RWPE2 (cell line): ENCODE measurements at regions not wholly inside any gene's neighbourhood (a gene's known extent, or its start where the extent isn't known, plus 50 kb on each side); places are given as distances from the start of the nearest gene placed in this dataset.

ENCODE experiments used
- ATAC-seq: fragments of 200-7000 bp; cut with Tn5 transposase; 3 replicates; pipeline ENCODE4 v1.9.1; 2021; ENCODE audit warnings: low read depth
- DNase-seq: peaks from one replicate; pipeline ENCODE4 v3.0.0-alpha.2; 2020; ENCODE audit warnings: low spot score
- H3K27ac ChIP-seq: fragments of 450-650 bp; 2 replicates; pipeline ENCODE4 v1.5.1; 2017; ENCODE audit warnings: mild to moderate bottlenecking; ENCODE audit not compliant: poor library complexity, severe bottlenecking
- H3K27me3 ChIP-seq: fragments of 250-450 bp; sonication (Bioruptor Pico); 2 replicates; pipeline ENCODE4 v1.5.1; 2021; ENCODE audit warnings: mild to moderate bottlenecking, moderate library complexity; ENCODE audit not compliant: insufficient read depth, poor library complexity, severe bottlenecking
- H3K36me3 ChIP-seq: fragments of 250-450 bp; sonication (Bioruptor Pico); 2 replicates; pipeline ENCODE4 v1.5.1; 2020; ENCODE audit warnings: low read depth, mild to moderate bottlenecking, moderate library complexity
- H3K4me1 ChIP-seq: fragments of 250-450 bp; sonication (Bioruptor Pico); 2 replicates; pipeline ENCODE4 v1.5.1; 2021; ENCODE audit warnings: mild to moderate bottlenecking, moderate library complexity; ENCODE audit not compliant: insufficient read depth, poor library complexity, severe bottlenecking
- H3K4me3 ChIP-seq: fragments of 250-450 bp; sonication (Bioruptor Pico); 2 replicates; pipeline ENCODE4 v1.5.1; 2021; ENCODE audit warnings: mild to moderate bottlenecking, moderate library complexity; ENCODE audit not compliant: severe bottlenecking
- H3K9me3 ChIP-seq: fragments of 250-450 bp; sonication (Bioruptor Pico); 2 replicates; pipeline ENCODE4 v1.5.1; 2021; ENCODE audit warnings: mild to moderate bottlenecking, moderate library complexity; ENCODE audit not compliant: severe bottlenecking
- CTCF ChIP-seq: fragments of 450-650 bp; IDR thresholded peaks from one replicate; pipeline ENCODE4 v1.5.1; 2017; ENCODE audit warnings: mild to moderate bottlenecking, moderate library complexity; ENCODE audit not compliant: poor library complexity, severe bottlenecking

- Histone ChIP-seq H3K27me3 (no peaks in the 10 kb centered on the region), H3K4me1 (no peaks in the 10 kb centered on the region), H3K27ac (no peak overlapping the region), H3K9me3 (no peaks in the 10 kb centered on the region), H3K36me3 (no peaks in the 10 kb centered on the region), H3K4me3 (no peak overlapping the region)
- DNase-seq (no peak), ATAC-seq (no peak)
- no peak for TF ChIP-seq CTCF
Measured at GRCh38 chr22:27541836-27542235, 259.7 kb downstream of the MN1 start.

- ATAC-seq: no peak
- Histone ChIP-seq H3K4me3 (no peak overlapping the region), H3K4me1 (no peaks in the 10 kb centered on the region), H3K36me3 (no peaks in the 10 kb centered on the region), H3K27me3 (no peaks in the 10 kb centered on the region), H3K9me3 (no peaks in the 10 kb centered on the region), H3K27ac (no peak overlapping the region)
- no peak for DNase-seq
- TF ChIP-seq CTCF: no peak
Measured at GRCh38 chr22:27542602-27543001, 259.0 kb downstream of the MN1 start.

GRCh38 chr22:27543460-27543859 lies 258.1 kb downstream of the MN1 start:
- Histone ChIP-seq H3K27me3 (no peaks in the 10 kb centered on the region), H3K9me3 (no peaks in the 10 kb centered on the region), H3K4me3 (no peak overlapping the region), H3K4me1 (no peaks in the 10 kb centered on the region), H3K36me3 (no peaks in the 10 kb centered on the region), H3K27ac (no peak overlapping the region)
- TF ChIP-seq CTCF: no peak
- DNase-seq (no peak), ATAC-seq (no peak)

GRCh38 chr22:27545085-27545484 lies 256.5 kb downstream of the MN1 start:
- no peak for TF ChIP-seq CTCF
- DNase-seq (no peak), ATAC-seq (no peak)
- no peaks in the 10 kb centered on the region for H3K4me1 ChIP-seq
- H3K9me3 ChIP-seq: no peaks in the 10 kb centered on the region
- H3K36me3 ChIP-seq: no peaks in the 10 kb centered on the region
- no peak overlapping the region for H3K4me3 ChIP-seq
- no peaks in the 10 kb centered on the region for H3K27me3 ChIP-seq
- H3K27ac ChIP-seq: no peak overlapping the region

GRCh38 chr22:27546157-27546935 lies 255.2 kb downstream of the MN1 start:
- no peaks in the 10 kb centered on the region for H3K36me3 ChIP-seq
- H3K4me3 ChIP-seq: no peak overlapping the region
- ATAC-seq: no peak
- no peaks in the 10 kb centered on the region for H3K9me3 ChIP-seq
- no peaks in the 10 kb centered on the region for H3K4me1 ChIP-seq
- no peak overlapping the region for H3K27ac ChIP-seq
- no peak for TF ChIP-seq CTCF
- no peaks in the 10 kb centered on the region for H3K27me3 ChIP-seq
- no peak for DNase-seq
